K562 (cell line): ENCODE measurements at regions not wholly inside any gene's neighbourhood (a gene's known extent, or its start where the extent isn't known, plus 50 kb on each side); places are given as distances from the start of the nearest gene placed in this dataset.

Source experiments
- CBFB ChIP-seq: sonication (generic); formaldehyde crosslinking; IDR thresholded peaks from 2 replicates; pipeline ENCODE4 v1.4.0; 2020; ENCODE audit warnings: mild to moderate bottlenecking, missing genetic modification reagents
- CBX3 ChIP-seq, 2 experiments: IDR thresholded peaks; 1 replicate in 1 of 2; 2 replicates in 1 of 2; pipeline ENCODE4 v1.6.1; 2012; ENCODE audit warnings: inconsistent platforms in 2 of 2, low read length in 2 of 2, borderline replicate concordance in 1 of 2, control low read depth in 1 of 2
- CHAMP1 ChIP-seq: fragments of 450-650 bp; IDR thresholded peaks from 2 replicates; pipeline ENCODE4 v1.6.1; 2016; ENCODE audit warnings: mild to moderate bottlenecking
- CREM ChIP-seq: IDR thresholded peaks from 2 replicates; pipeline ENCODE4 v1.6.1; 2014; ENCODE audit warnings: antibody characterized with exemption, low read depth
- E2F6 ChIP-seq, 2 experiments: IDR thresholded peaks; 2 replicates each; pipeline ENCODE4 v1.6.1; 2011; ENCODE audit warnings: borderline replicate concordance in 1 of 2, control low read depth in 1 of 2, low read depth in 1 of 2, low read length in 1 of 2, mild to moderate bottlenecking in 1 of 2, mixed read lengths in 1 of 2, moderate library complexity in 1 of 2; ENCODE audit not compliant: insufficient read depth in 1 of 2, insufficient read length in 1 of 2, poor library complexity in 1 of 2, severe bottlenecking in 1 of 2; ENCODE audit errors: extremely low read depth in 1 of 2
- ELF1 ChIP-seq: fragments of 200-800 bp; sonication (Bioruptor generic); IDR thresholded peaks from 2 replicates; pipeline ENCODE4 v1.6.1; 2016; ENCODE audit warnings: missing genetic modification characterization, missing compliant biosample characterization
- ESRRA ChIP-seq: fragments of 450-650 bp; IDR thresholded peaks from 2 replicates; pipeline ENCODE4 v1.6.1; 2014; ENCODE audit warnings: low read depth, mild to moderate bottlenecking, moderate library complexity, borderline replicate concordance
- FOXM1 ChIP-seq, 2 experiments: fragments of 450-650 bp in 1 of 2; sonication (generic) in 1 of 2; formaldehyde crosslinking in 1 of 2; IDR thresholded peaks; 2 replicates each; pipeline versions ENCODE4 v1.6.1 to v1.9.0; 2017 to 2022; ENCODE audit warnings: low read depth in 2 of 2, mild to moderate bottlenecking in 2 of 2, missing genetic modification reagents in 1 of 2, moderate library complexity in 1 of 2
- HNRNPL ChIP-seq: fragments of 200-400 bp; formaldehyde crosslinking; IDR thresholded peaks from 2 replicates; pipeline ENCODE4 v1.6.1; 2017; ENCODE audit warnings: low read depth, mild to moderate bottlenecking, low read length
- IRF1 ChIP-seq: sonication (generic); formaldehyde crosslinking; IDR thresholded peaks from 2 replicates; pipeline ENCODE4 v1.8.0; 2022; ENCODE audit warnings: missing genetic modification reagents, mild to moderate bottlenecking, borderline replicate concordance
- NONO ChIP-seq, 2 experiments: fragments of 200-400 bp in 1 of 2; fragments of 450-650 bp in 1 of 2; formaldehyde crosslinking in 1 of 2; IDR thresholded peaks; 2 replicates each; pipeline ENCODE4 v1.6.1; 2017; ENCODE audit warnings: low read depth in 2 of 2, mild to moderate bottlenecking in 2 of 2, moderate library complexity in 2 of 2, low read length in 1 of 2
- RBM14 ChIP-seq: fragments of 200-400 bp; formaldehyde crosslinking; IDR thresholded peaks from 2 replicates; pipeline ENCODE4 v1.6.1; 2018; ENCODE audit warnings: low read depth, mild to moderate bottlenecking, low read length, moderate library complexity, borderline replicate concordance; ENCODE audit not compliant: insufficient read depth
- SNRNP70 ChIP-seq: fragments of 200-400 bp; formaldehyde crosslinking; optimal IDR thresholded peaks from 2 replicates; pipeline ENCODE3; 2017; ENCODE audit warnings: low read depth, low read length
- SRF ChIP-seq, 2 experiments: fragments of 250-450, 450-650 bp in 1 of 2; sonication (Bioruptor Pico) in 1 of 2; sonication (generic) in 1 of 2; formaldehyde crosslinking; IDR thresholded peaks; 2 replicates each; pipeline versions ENCODE4 v1.5.0 to v1.5.1; 2020 to 2022; ENCODE audit warnings: mild to moderate bottlenecking in 1 of 2, missing genetic modification reagents in 1 of 2
- SRSF7 ChIP-seq: fragments of 200-400 bp; formaldehyde crosslinking; optimal IDR thresholded peaks from 2 replicates; pipeline ENCODE3; 2017; ENCODE audit warnings: mild to moderate bottlenecking, low read depth, low read length
- TCF7 ChIP-seq: sonication (generic); IDR thresholded peaks from 2 replicates; pipeline ENCODE4 v1.6.1; 2016; ENCODE audit warnings: antibody characterized with exemption, borderline replicate concordance
- TEAD2 ChIP-seq: fragments of 450-650 bp; IDR thresholded peaks from 2 replicates; pipeline ENCODE4 v1.6.1; 2016; ENCODE audit warnings: missing genetic modification characterization, control low read depth, missing compliant biosample characterization
- ZNF277 ChIP-seq: fragments of 250-450 bp; sonication (Bioruptor Pico); IDR thresholded peaks from 2 replicates; pipeline ENCODE4 v1.8.0; 2022; ENCODE audit warnings: inconsistent platforms, mild to moderate bottlenecking, moderate library complexity, borderline replicate concordance
- ZNF583 ChIP-seq: fragments of 250-450 bp; sonication (Bioruptor Pico); IDR thresholded peaks from 2 replicates; pipeline ENCODE4 v1.4.0; 2020

- TF ChIP-seq CHAMP1 (0 out of 2 replicates have a peak, but pooled peaks have one; percentile 22), RBM14 (0 out of 2 replicates have a peak, but pooled peaks have one; percentile 25), TEAD2 (tag) (no peak), SRSF7 (peak; percentile 19), NONO (IDR thresholded peaks at IDR 0.05; ENCODE audit: low read depth in 2 of 2, low read length in 1 of 2) (peak in 1 of 2 experiments; percentile 81; a peak in 1 of 4 replicates), CBX3 (IDR thresholded peaks at IDR 0.05; ENCODE audit: borderline replicate concordance in 1 of 2, low read length in 2 of 2) (peak in 1 of 2 experiments; percentile 57; a peak in 1 of 3 replicates), CBFB (peak; percentile 97), ZNF277 (CRISPR knock-in tag) (no peak), SRF (CRISPR knock-in tag; IDR thresholded peaks at IDR 0.05) (0 out of 4 replicates have a peak, but pooled peaks of 1 of the 2 experiments have one; percentile 41), ZNF583 (CRISPR knock-in tag) (no peak), ESRRA (peak; percentile 96), ELF1 (tag) (no peak), FOXM1 (IDR thresholded peaks at IDR 0.05; ENCODE audit: low read depth) (no peak), FOXM1 (CRISPR knock-in tag; IDR thresholded peaks at IDR 0.05; ENCODE audit: low read depth) (no peak), SNRNP70 (no peak), HNRNPL (peak; percentile 69), TCF7 (no peak; the same call in 1 of the 2 replicates), E2F6 (IDR thresholded peaks at IDR 0.05; ENCODE audit: borderline replicate concordance in 1 of 2, extremely low read depth in 1 of 2, insufficient read depth in 1 of 2, insufficient read length in 1 of 2, low read depth in 1 of 2, low read length in 1 of 2, poor library complexity in 1 of 2, severe bottlenecking in 1 of 2) (peak; percentile 90 to 96), CREM (peak; percentile 80), IRF1 (CRISPR knock-in tag) (no peak)
These were observed 73.9 kb downstream of the CXCL12 start (continued) for GRCh38 chr10:44310762-44311562.
